ENCODE measurements at regions not wholly inside any gene's neighbourhood (a gene's known extent, or its start where the extent isn't known, plus 50 kb on each side); places are given as distances from the start of the nearest gene placed in this dataset.

DNA sequence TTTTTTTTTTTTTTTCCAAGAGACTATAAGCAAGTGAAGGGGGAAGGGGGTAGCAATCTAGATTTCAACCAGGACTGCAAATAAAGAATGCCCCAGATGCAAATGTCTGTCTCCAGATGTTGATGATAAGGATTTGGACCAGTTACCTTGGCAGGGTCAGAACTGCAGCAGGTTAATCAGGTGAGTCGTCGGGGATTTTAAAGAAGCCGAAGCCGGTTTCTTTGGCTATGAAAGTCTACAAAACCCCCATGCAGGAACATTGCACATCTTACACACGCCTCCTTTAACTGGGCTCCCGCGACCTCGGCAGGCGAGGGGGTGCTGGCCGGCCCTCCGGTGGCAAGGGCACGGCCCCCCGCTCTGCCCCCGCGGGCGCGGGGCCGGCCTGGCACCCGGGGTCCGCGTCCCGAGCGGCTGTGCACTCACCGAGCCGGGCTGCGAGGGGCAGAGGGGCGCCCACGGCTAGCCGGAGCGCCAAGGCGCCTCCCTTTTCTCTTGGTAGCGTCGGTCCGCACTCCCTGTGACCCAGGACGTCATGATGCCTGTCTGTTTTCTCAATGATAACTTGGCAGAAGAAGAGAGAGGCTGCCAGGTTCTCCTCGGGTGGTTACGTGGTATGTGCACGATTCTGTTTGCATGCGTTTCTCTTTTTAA lies 366.3 kb upstream of the ESRRG start:
- no peak for DNase-seq (ENCODE audit: low spot score)

DNA sequence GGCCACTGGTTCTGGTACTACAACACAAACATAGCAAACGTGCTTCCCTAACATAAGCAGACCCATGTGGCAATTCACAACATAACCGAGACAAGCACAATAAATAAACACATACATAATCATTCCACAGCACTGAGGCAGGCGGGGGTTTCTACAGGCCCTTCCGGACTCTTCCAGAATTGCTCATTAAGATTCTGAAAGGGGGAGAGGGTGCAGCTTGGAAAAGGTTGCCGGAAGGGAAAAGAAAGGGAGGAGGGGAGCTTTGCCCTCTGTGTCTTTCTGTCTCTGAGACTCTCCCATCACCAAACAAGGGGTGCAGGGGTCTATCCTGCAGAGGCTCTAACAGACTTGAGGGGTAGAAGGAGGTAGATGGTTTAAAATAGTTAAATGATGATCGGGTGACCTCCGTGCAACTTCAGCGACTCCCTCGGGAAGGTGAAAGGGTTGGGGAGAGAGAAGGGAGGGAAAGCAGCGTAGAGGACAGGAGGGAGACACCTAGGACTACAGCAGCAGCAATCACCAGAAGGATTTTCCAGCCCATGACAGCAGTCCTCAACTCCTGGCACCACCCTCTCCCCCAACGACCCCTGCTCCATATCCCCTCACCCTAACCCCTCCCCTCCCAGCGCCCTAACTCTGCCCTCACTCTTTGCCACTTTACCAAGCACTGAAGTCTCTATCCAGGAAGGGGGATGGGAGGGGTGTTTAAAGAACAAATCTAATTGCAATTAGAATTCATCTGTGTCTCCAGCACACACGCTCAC lies 365.5 kb upstream of the ESRRG start:
- DNase-seq (ENCODE audit: low spot score) = no peak

DNA sequence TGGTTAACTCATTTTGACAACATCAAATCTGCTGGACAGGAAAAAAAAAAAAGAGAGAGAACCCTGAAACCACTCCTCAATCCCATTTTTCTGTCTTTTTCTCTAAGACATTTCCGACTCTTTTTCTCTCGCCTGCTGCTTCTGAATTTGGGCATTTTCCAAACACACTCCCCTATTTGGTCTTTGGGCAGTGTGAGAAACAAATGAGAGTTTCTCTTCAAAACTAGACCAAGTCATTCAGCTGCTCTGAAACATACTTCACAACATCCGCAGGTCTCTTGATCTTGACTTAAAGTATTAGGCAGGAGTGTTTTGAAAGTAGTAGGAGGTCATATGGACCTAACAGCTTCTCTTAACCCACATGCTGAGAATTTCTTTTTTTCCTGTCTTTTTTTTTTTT lies 364.8 kb upstream of the ESRRG start:
- no peak for DNase-seq (ENCODE audit: low spot score)

DNA sequence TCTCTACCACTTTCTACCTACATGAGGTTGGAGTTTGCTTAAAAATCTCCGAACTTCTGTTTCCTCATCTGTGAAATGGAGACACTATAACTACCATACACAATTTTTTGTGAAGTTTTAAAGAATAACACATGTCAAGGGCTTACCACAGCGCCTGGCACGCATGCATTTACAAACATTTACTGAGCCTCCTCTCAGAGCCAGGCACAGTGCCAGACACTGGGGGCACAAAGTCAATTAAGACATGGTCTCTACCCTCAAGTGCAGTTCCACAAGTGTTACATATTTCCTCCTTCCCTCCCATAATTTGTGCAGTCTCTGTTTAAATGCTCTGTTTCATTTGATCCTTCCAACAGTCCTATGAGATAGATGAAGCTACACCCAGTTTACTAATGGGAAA lies 356.4 kb upstream of the ESRRG start:
- DNase-seq (ENCODE audit: low spot score) = no peak

DNA sequence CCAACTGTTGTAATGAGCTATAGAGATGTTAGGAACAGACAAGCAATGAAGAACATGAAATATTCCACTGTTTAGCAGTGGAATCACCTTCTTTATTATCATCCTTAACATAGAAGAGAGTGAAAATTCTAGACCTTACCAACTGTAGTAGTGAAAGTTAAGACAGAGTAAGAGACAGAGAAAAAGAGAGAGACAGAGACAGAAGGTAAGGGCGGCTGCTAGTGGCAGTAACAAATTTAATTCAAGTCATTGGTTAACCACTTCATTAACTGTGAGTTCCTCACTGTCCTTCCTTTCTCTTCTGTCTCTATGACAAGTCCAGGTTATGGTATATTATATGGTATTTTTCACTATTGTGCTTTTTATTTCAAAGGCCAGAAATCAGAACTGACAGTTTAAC lies 355.7 kb upstream of the ESRRG start:
- DNase-seq (ENCODE audit: low spot score) = no peak

DNA sequence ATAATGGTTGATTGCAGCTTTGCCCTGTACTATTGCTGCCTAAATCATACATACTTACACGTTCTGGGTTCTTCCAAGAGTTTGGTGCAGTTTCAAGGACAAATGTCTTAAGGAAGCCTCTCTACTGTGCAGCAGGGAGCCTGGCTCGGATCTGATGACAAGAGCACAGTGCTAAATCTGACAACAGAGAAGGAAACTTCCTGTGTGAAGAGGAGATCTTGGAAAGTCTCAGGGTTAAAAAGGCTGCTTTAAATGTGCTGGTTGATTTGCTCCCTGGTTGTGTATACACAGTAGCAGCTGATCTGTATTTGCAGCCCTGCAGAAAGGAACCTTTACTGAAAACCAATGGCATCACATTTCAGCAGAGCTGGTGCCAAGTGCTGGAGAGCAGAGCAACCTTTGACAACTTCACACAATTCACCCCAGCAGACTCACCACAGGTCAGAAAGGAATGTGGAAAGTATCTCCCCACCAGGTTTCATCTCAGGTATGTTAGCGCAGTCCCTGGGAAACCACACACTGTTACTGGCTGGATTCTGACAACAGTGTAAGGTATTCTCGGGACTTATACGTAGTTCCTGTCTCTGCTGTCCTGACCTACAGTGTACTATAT lies 355.0 kb upstream of the ESRRG start:
- no peak for DNase-seq (ENCODE audit: low spot score)

DNA sequence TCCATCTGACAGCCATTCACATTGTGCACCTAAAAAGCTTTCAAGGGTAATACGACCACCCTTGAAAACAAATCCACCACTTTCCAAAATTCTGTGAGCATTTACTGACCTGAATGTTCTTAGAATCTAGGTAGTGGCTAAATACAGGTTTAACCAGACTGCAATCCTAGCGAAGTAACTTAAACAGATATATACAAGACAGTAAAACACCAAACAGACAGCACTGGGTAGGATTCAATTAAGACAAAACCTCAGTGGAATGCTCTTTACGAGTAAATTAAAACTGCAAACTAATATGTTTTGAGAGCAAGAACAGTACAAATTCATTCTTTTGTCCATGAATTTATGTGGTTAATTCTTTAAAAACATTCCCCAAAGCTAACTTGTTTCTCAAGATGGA lies 354.2 kb upstream of the ESRRG start:
- DNase-seq (ENCODE audit: low spot score) = no peak

DNA sequence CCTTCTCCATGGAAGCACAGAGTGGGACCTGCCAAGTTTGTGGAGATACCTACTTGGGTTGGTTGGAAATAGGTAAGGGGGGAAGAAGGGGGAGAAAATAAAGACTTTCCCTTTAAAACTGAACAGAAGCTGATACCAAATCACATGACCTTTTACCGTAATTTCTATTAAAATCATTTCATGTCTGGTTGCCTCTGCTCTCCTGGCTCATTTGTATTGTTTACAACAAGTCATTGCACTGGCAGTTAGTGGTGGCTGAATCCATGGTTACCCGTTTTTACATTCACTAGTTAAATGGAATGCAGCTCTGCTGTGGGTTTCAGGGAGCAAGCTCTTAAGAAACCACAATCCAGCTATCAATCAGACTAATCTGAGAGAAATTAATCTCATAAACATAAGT lies 353.7 kb upstream of the ESRRG start:
- DNase-seq (ENCODE audit: low spot score) = no peak

DNA sequence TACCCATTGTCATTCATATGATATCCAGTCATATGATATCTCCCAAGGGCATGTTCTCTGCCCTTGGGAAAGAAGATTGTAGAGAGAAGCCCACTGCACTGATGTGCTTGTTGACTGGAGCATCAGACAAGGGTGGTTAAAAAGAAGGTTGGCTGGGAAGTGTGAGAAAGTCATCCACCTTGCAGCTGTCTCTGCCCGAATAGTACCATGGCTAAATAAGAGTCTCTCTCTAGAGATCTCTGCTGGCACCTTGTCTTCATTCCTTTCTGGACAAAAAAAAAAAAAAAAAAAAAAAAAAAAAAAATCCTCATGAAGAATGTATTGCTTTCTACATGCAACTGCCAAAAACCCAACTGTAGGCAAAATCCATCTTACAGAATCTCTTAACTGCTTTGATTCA lies 349.7 kb upstream of the ESRRG start:
- no peak for DNase-seq (ENCODE audit: low spot score)

DNA sequence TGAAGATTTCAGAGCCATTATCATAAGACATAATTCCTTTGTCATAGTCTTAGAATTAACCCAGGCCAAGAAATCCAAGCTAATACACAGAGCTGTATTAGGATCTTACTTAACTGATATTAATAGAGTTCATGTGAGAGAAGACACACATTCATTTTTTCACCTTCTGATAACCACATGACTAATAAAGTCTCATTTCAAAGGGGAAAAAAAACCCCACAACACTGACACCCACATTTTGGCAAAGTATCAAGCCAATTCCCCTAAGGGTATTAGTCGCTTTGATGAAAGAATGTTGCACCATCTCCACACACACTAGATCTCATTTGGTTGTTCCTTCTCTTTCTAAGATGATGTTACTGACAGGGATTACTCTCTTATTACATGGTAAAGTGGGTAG lies 344.4 kb upstream of the ESRRG start:
- no peak for DNase-seq (ENCODE audit: low spot score)

DNA sequence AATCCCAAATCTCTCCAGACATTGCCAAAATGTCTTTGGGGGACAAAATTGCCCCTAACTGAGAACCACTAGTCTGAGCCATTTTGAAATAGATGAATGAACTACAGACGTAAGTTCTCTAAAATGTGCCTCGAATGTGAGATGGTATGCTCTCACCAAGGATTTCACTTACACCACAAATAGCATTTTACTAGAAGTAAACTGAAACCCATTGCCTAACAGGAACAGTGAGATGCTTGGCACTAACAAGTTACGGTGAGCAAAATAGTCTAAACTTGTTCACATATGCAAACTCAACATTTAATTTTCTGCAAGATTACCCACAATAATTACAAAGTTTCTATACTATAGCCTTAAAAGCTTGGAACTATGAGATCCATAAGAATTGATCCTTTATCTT lies 343.6 kb upstream of the ESRRG start:
- DNase-seq (ENCODE audit: low spot score) = no peak

DNA sequence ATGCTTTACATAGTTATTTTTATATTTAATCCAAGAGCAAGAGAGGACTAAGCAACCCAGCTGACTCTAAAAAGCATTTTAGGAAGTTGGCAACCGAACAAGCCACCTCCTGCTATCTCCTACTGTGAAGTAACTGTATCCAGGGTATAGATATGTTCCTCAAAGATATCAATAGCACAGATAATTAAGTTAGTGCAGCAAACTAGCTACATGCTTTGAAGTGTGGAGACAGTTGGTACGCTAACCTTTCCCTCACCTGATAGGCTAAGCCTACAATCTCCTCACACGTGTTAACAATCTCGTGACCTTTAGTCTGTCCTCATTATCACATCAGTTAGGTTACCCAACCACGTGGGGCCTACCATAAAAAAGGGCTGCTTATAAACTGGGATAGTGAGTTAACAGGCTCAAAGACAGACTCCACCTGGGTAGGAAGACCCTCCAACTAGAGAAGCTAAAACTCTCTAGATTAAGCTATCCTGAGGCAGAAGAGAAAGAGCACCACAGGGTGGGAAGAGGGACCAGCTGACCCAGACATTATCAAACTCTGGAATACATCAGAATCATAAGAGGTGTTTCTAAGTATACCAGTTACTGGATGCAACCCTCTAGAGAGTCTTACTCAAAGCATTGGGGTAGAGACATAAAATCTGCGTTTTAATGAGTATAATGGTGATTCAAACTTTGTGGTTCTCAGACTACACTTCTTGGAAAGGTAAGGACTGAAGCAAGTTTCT lies 340.1 kb upstream of the ESRRG start:
- no peak for DNase-seq (ENCODE audit: low spot score)

DNA sequence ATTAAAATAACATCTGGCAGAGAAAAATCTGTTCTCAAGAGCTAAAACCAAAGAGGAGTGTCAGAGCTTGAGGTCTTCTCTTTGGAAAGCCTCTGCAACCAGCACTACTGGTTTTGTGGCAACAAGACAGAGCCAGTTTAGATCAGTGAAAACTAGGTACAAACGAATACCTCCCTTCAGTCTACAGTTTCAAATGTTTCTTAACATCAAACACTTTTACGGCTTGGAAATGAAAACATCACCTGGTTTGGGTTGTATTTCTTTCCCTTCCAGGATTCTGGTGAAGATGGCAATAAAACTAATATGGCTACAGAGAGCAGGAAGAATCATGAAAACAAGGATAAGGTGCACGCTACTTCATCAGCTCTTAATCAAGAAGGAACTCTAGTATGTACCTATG lies 339.4 kb upstream of the ESRRG start:
- no peak for DNase-seq (ENCODE audit: low spot score)

DNA sequence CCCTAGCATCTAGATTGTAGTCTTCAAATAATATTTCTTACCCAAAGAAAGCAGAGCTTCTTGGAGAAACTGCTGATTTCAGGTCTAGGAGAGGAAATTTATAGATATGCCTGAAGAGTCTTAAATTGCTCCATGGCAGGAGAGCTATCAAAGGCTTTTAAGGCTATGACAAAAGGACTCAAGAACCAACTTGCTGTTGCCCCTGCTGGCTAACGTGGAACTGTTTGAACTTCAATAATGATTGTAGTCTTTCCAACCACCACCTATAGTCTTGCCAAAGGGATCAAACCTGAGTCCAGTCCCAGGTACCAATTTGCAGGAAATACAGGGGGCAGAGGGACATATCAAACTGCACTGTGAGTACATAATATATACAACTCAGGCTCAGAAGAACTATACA lies 336.2 kb upstream of the ESRRG start:
- DNase-seq (ENCODE audit: low spot score) = no peak

DNA sequence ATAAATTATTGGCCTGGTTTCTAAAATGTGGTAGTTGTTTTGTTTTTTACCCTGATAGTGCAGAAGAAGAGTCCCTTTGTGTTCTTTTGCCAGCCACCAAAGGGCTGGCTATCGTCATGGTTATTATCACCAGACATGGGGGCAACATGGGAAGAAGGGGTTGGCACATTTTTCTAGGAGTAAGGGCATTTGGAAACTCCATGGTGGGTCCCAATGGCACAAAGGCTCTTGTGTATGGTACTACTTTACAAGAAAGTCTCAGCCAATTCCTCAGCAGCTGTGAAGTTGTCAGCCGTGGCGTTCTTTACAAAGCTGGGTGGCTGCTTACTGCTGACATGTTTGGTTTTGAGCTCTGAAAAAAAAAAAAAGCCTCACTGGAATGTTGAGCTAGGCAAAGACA lies 330.4 kb upstream of the ESRRG start:
- DNase-seq (ENCODE audit: low spot score) = no peak

DNA sequence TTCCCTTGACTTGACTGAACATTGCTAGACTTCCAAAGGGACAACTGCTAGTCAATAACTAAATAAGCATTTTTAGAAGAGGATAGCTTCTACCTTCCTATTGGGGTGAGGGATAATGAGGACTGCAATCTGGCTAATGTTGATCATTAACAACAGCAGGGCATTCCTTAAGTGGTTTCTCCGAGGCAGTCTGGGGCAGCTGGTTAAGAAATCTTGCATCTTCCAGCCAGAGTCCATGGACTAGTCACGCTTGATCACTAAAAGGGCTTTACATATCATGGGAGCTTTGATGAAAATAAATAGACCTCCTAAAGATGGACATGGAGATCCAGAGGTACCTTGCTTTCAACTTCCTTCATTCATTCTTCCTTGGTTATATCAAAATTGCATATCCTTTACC lies 329.4 kb upstream of the ESRRG start:
- no peak for DNase-seq (ENCODE audit: low spot score)

DNA sequence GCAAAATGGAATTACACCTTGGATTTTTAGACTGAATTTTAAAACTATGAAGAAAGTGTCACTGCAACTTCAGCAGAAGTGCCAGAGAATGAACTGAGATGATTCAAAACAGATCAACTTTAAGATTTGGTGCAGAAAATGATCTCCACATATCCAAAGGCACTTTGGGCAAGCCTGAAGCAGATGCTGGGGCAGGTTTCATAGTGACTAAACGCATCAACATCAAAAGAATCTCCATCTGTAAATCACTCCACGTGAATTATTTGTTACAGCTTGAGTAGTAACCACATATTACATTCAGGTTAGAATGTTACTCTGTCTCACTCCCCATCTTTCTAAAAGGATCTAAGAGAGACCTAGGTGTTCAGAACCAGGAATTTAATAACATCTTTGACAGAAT lies 329.0 kb upstream of the ESRRG start:
- DNase-seq (ENCODE audit: low spot score) = no peak

DNA sequence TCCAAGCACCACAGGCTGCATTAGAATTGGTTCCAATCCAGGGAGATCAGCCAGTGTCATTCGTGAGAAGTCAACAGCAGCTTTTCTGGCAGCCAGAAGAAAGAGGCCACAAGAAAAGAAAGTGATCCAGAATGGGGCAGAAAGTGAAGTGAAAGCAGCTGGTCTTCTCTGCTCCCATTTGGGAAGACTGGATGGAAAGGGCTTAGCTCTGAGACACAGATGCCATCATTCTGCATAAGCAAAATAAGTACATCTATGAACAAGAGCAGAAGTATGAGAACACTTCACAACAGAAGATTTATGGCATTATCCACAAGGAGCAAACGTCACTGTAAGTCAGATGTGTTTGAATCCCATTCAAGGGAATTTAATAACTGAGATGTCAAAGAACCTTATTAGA lies 326.5 kb upstream of the ESRRG start:
- no peak for DNase-seq (ENCODE audit: low spot score)

DNA sequence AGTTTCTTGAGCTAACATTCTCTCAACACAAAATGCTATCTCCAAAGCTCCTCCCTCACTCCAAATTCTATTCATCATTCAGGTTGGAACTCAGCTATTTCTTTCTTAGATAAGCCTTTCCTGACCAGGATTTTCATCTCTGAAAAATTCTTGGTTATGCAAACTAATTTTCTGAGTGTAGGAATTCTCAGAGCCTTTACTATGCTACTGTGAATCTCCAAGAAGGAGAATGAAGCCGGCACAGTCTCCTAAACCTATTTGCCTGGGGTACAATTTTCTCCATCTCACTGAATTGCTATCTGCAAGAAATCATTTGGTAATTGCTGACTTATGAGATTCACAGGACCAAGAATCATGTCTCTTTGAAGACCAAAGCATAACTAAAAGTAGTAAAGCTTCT lies 325.9 kb upstream of the ESRRG start:
- DNase-seq (ENCODE audit: low spot score) = no peak

DNA sequence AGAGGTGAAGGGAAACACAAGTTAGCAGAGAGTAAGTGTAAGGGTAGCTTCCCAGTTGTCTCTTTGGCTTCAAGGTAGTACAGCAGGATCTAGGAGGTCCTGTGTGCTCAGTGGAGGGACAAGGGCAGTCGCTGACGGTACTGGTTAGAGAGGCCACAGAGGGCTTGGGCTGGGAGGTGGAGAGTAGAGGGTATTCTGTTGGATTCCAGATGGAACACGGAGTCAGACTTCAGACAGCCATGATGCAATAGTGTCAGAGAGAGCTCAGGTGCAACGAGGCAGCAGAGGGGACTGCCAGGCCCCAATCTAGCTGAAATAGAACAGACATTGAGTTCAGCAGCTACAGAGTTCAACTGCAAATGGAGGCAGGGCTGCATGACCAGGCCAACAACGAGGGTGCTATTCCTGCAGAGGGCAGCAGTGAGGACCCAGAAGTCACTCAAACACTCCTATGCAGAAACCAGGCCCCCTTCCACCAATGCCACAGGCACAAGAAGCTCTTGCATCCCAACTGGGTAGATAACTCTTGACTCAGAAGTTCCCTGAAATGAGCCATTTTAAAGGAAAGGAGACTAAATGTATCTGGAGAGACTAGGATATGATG lies 325.0 kb upstream of the ESRRG start:
- DNase-seq (ENCODE audit: low spot score) = no peak

DNA sequence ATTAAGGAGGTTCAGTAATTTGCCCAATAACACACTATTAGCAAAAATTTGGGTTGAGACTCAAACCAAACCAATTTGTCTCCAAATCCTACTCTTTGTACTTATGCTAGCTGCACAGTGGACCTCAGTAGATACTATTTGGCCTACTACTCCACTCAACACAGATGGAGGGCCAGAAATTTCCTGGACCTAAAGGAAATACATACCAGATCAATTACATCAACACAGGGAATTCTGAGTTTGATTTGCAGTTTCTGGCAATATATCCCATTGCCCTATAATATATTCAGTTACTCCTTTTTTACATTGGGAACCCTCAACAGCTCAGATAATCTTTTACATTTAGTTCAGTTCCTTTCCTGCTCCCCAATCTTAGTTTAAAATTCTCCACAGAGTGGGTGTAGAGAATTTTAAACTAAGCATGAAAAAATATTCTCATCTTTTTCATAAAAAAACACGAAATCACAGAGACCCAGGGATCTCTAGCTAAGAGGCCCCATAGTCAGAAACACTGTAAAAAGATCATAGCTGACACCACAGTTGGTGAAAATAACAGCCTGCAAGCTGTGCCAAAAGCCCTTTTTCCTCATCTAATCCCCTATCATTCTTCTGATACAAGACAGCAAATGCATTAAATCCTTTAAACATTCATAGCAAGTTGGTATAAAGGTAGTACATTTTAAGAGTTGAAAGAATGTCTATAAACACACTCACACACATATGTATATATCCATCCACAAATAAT lies 317.7 kb upstream of the ESRRG start:
- DNase-seq (ENCODE audit: low spot score) = no peak

DNA sequence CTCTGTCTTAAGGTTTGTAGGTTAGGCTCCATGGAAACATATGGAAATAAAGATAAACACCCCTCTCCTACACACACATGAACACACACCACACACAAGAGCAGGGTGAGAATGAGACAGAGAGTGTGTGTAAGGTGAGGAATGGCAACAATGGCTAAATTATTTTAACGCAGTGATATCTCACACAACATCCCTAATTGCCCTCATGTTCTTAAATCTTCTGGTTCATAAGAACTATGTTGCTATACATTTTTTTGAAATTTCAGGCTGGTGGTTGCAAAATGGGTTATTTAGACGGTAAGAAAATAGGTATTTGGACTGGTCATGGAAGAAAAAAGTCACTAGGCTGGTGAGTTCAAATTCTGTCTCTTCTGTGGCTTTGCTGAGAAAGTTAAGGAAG lies 316.7 kb upstream of the ESRRG start:
- no peak for DNase-seq (ENCODE audit: low spot score)

All from hematopoietic multipotent progenitor cell treated with erythropoietin and hydrocortisone succinate and interleukin-3 and kit ligand, for 17 days (in vitro differentiated cells).